ENCODE measurements at regions not wholly inside any gene's neighbourhood (a gene's known extent, or its start where the extent isn't known, plus 50 kb on each side); places are given as distances from the start of the nearest gene placed in this dataset.
A peak's percentile ranks its signal among the peaks of the same experiment; 100 is the strongest.

- H3K27ac Mint-ChIP-seq (ENCODE audit: low read depth, unreplicated experiment), result peak overlapping the region; percentile 97
- no TSS peak for BruUV-seq (replicated peaks)
- H3K36me3 Mint-ChIP-seq (ENCODE audit: insufficient read depth, unreplicated experiment), result no peaks in the 10 kb centered on the region
- intact Hi-C loops (cut with micrococcal nuclease), result no loop called here
- CTCF ChIA-PET, result interaction anchor here (1.2 to 7.8 kb wide), 3 partner anchors 11 to 157 kb away, joined by 5 to 48 read pairs (median 33); no protein-coding TSS in a partner anchor
- no peak overlapping the region for H3K4me3 Mint-ChIP-seq (ENCODE audit: unreplicated experiment)
- no peaks in the 10 kb centered on the region for H3K9me3 Mint-ChIP-seq (ENCODE audit: unreplicated experiment)
- H3K4me1 Mint-ChIP-seq (ENCODE audit: insufficient read depth, unreplicated experiment), result peaks cover 36% of the 10 kb centered on the region
- DNase-seq (ENCODE audit: unreplicated experiment), result no peak
- POLR2A ChIA-PET, result interaction anchor here (1.3 to 8.8 kb wide), 6 partner anchors 11 to 147 kb away, joined by 3 to 168 read pairs (median 12); partner anchors contain the start of genes SEPTIN10 and SOWAHC
- TF ChIP-seq CTCF (IDR thresholded peaks at IDR 0.05; ENCODE audit: unreplicated experiment), result no peak
- no peaks in the 10 kb centered on the region for H3K27me3 Mint-ChIP-seq (ENCODE audit: insufficient read depth, unreplicated experiment)
Measured at GRCh38 chr2:109703798-109704197, 89.6 kb downstream of the SOWAHC start.

DNA sequence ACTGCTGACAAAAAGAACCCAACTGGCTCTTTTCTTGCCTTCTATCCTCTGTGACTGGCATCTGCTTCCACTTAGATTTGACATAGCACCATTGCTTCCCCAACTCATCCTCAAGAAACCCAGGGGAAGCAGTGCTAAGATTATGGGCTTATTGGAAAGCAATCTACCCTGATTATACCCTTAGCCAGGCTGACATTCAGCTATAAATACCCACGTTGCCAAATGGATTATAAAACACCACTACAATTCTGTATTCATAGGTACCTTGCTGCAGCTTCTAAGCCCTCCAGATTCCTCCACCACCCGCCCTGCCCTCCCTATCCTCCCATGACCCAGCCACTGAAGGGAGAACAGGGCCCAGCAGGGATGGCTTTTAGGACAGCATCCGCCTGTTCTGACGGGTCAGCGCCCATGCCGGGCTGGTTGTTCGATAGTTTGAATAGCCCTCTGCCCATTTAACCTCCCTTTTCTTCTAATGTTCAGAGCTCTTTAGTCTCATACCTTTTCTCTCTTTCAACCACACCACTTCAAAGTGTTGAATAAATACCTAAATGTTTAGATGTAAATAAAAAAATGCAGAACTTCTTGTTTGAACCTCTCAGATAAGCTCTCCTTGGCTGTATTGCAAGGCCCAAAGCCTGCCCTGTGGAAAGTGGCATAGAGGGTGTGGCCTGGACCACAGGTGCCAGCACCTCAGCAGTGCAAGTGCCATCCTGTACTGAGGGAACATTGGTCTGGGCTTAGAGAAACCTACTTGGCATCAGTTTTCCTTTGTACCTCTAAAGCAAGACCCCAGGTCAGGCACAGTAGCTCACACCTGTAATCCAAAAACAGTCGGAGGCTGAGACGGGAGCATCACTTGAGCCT lies 86.6 kb upstream of the RGPD5 start:
- POLR2A ChIA-PET, result interaction anchor here (0.6 kb wide), 1 partner anchor 159 kb away, joined by 3 read pairs; no protein-coding TSS in a partner anchor
- CTCF ChIA-PET, result interaction anchor here (0.6 to 7.8 kb wide), 3 partner anchors 98 to 161 kb away, joined by 3 to 48 read pairs (median 3); no protein-coding TSS in a partner anchor
- TF ChIP-seq CTCF (IDR thresholded peaks at IDR 0.05; ENCODE audit: unreplicated experiment), result no peak
- H3K9me3 Mint-ChIP-seq (ENCODE audit: unreplicated experiment), result no peaks in the 10 kb centered on the region
- no TSS peak for BruUV-seq (replicated peaks)
- no peak overlapping the region for H3K27ac Mint-ChIP-seq (ENCODE audit: low read depth, unreplicated experiment)
- no peak overlapping the region for H3K4me3 Mint-ChIP-seq (ENCODE audit: unreplicated experiment)
- intact Hi-C loops (cut with micrococcal nuclease), result no loop called here
- no peaks in the 10 kb centered on the region for H3K36me3 Mint-ChIP-seq (ENCODE audit: insufficient read depth, unreplicated experiment)
- DNase-seq (ENCODE audit: unreplicated experiment), result no peak
- H3K4me1 Mint-ChIP-seq (ENCODE audit: insufficient read depth, unreplicated experiment), result peaks cover 9% of the 10 kb centered on the region
- no peaks in the 10 kb centered on the region for H3K27me3 Mint-ChIP-seq (ENCODE audit: insufficient read depth, unreplicated experiment)

GRCh38 chr2:109710505-109711229 lies 83.4 kb upstream of the RGPD5 start:
- no peaks in the 10 kb centered on the region for H3K4me1 Mint-ChIP-seq (ENCODE audit: insufficient read depth, unreplicated experiment)
- H3K9me3 Mint-ChIP-seq (ENCODE audit: unreplicated experiment), result no peaks in the 10 kb centered on the region
- no peaks in the 10 kb centered on the region for H3K36me3 Mint-ChIP-seq (ENCODE audit: insufficient read depth, unreplicated experiment)
- no TSS peak for BruUV-seq (replicated peaks)
- no peak for TF ChIP-seq CTCF (IDR thresholded peaks at IDR 0.05; ENCODE audit: unreplicated experiment)
- ChIA-PET POLR2A (interaction anchor here (1.1 to 1.3 kb wide), 2 partner anchors 8 to 11 kb away, joined by 3 read pairs; no protein-coding TSS in a partner anchor), CTCF (interaction anchor here (9.0 kb wide), 1 partner anchor 165 kb away, joined by 155 read pairs; no protein-coding TSS in a partner anchor)
- intact Hi-C loops (cut with micrococcal nuclease), result no loop called here
- DNase-seq (ENCODE audit: unreplicated experiment), result no peak
- H3K27ac Mint-ChIP-seq (ENCODE audit: low read depth, unreplicated experiment), result no peak overlapping the region
- H3K27me3 Mint-ChIP-seq (ENCODE audit: insufficient read depth, unreplicated experiment), result no peaks in the 10 kb centered on the region
- no peak overlapping the region for H3K4me3 Mint-ChIP-seq (ENCODE audit: unreplicated experiment)

Data from MCF 10A (cell line).